Pancreas (tissue), 10 donors: ENCODE measurements at regions not wholly inside any gene's neighbourhood (a gene's known extent, or its start where the extent isn't known, plus 50 kb on each side); places are given as distances from the start of the nearest gene placed in this dataset.

ENCODE experiments used
- ATAC-seq, 4 donors: fragments of 200-7000 bp; cut with Tn5 transposase; one replicate each; pipeline versions ENCODE4 v1.8.0 to v1.9.1; 2020; ENCODE audit warnings: mild to moderate bottlenecking in 4 of 4, moderate library complexity in 4 of 4
- DNase-seq, 6 donors: peaks; one replicate each; pipeline ENCODE4 v3.0.0-alpha.2; 2020
- FAIRE-seq: peaks from 2 replicates; lab custom pipeline; 2012; peaks lifted over from hg19 to GRCh38; lab: Jason Lieb, UNC
- H3K27ac ChIP-seq, 4 donors: fragments of 200-600 bp; sonication (generic); 1 replicate in 3 of 4; 2 replicates in 1 of 4; pipeline versions ENCODE4 v1.5.0 to v1.8.0; 2020
- H3K27me3 ChIP-seq, 4 donors: fragments of 200-600 bp; one replicate each; pipeline ENCODE4 v1.8.0; 2021
- H3K36me3 ChIP-seq, 3 donors: fragments of 200-600 bp; sonication (generic) in 1 of 3; one replicate each; pipeline versions ENCODE4 v1.5.0 to v1.8.0; 2020 to 2021
- H3K4me1 ChIP-seq, 3 donors: fragments of 200-600 bp; one replicate each; pipeline ENCODE4 v1.8.0; 2021
- H3K4me3 ChIP-seq, 4 donors: fragments of 200-600 bp; sonication (generic) in 2 of 4; one replicate each; pipeline versions ENCODE4 v1.5.0 to v1.8.0; 2020 to 2021
- H3K9me3 ChIP-seq, 4 donors: fragments of 200-600 bp; one replicate each; pipeline ENCODE4 v1.8.0; 2021
- WGBS, 2 donors: extraction: QIAGEN DNeasy Blood & Tissue Kit; methylation state at CpG; one replicate each; pipeline ENCODE4 v1.1.7; 2013; 5-methylcytosine and 5-hydroxymethylcytosine counted together
- intact Hi-C, 3 donors: fragments of 100-400 bp; cut with DNase I; formaldehyde crosslinking; loops; one replicate each; pipeline versions ENCODE4 v1.11.1 to v1.14.2; 2022
- TF ChIP-seq, protein P1 (sequence below), 4 donors: fragments of 200-600 bp; sonication (generic) in 3 of 4; IDR thresholded peaks; one replicate each; pipeline versions ENCODE4 v1.5.0 to v1.8.0; 2021; ENCODE audit warnings: antibody characterized with exemption in 4 of 4
- donor health status: healthy with polysubstance abuse.
- donor health status: DM: no; HTN: no; CAD: no; lungs with moderate emphysema.
- donor health status: DM: no; HTN: no; CAD: no.
- donor health status: control.
- donor health status: control.
- donor health status: Bipolar disorder and iron deficiency.
- donor health status: DM: yes; HTN: yes; CAD: no.
- donor health status: DM: no; HTN: no; CAD: no.
- donor health status: DM: no; HTN: no; CAD: no.
- donor health status: DM: yes; HTN: yes; CAD: no.

DNA sequence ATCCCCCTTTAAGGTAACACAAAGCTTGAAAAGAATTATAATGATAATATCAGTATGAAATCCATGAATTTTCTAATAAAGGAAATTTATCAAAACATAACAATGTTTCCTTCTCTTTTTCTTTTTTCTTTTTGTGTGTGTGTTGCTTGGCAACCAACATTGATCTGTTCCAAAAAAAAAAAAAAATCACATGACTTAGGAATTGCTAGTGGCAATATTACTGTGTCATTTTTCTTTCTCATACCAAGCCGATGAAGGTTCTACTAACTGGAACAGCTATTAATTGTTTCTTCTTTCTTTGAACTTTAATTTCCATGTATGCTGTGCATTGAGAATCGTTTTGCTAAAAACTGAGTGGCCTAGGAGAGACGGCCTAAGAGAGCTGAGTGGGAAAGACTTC, 317.7 kb upstream of the ONECUT1 start:
- TF ChIP-seq, protein P1, sequence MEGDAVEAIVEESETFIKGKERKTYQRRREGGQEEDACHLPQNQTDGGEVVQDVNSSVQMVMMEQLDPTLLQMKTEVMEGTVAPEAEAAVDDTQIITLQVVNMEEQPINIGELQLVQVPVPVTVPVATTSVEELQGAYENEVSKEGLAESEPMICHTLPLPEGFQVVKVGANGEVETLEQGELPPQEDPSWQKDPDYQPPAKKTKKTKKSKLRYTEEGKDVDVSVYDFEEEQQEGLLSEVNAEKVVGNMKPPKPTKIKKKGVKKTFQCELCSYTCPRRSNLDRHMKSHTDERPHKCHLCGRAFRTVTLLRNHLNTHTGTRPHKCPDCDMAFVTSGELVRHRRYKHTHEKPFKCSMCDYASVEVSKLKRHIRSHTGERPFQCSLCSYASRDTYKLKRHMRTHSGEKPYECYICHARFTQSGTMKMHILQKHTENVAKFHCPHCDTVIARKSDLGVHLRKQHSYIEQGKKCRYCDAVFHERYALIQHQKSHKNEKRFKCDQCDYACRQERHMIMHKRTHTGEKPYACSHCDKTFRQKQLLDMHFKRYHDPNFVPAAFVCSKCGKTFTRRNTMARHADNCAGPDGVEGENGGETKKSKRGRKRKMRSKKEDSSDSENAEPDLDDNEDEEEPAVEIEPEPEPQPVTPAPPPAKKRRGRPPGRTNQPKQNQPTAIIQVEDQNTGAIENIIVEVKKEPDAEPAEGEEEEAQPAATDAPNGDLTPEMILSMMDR (IDR thresholded peaks at IDR 0.05), result no peak
- Histone ChIP-seq H3K27me3 (no peaks in the 10 kb centered on the region), H3K9me3 (no peaks in the 10 kb centered on the region), H3K27ac (no peak overlapping the region), H3K36me3 (no peaks in the 10 kb centered on the region), H3K4me3 (no peak overlapping the region), H3K4me1 (no peaks in the 10 kb centered on the region)
- ATAC-seq (peak in 1 of 4 donors; percentile 39), DNase-seq (no peak), FAIRE-seq (no peak)
- intact Hi-C loops, result no loop called here
- WGBS, 2 donors, result 47 to 59% methylated on average over 3 of the region's 3 CpGs

DNA sequence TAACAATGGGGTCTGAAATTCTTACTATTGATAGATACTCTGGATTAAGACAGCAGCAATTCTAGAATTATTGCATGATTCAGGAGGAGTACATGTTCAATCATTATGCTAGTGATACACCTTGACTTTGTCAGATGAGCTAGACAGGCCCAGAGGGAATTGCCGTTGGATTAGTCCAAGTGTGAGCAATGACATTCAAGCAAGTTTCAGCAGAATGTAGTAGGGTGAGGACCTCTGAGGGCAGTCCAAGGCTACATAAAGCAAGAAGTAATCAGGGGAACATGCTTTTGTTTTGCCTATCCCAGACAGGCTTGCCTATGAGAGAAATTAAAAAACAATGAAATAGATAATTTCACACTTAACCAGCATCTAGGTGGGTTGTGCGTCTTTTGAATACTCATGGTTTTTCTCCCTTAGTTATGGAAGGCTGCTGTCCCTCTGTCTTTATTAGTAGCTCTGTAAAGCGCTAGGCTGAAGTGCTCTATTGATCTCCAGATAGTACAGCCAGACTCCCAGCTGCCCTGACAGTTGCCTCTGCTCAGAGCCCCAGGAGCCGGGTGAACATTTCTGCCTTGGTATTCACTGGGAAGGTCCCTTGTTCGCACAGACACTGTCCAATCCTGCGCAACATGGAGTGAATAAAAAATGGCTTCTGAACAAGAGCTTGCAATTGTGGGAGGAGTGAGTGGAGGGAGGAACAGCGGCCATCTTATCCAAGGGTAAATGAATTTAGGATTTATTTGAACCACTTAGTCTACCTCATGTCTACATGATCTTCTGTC, 316.6 kb upstream of the ONECUT1 start:
- ATAC-seq, result no peak
- no peak overlapping the region for H3K27ac ChIP-seq
- 93 to 96% methylated on average over 7 of the region's 7 CpGs for WGBS, 2 donors
- no peaks in the 10 kb centered on the region for H3K36me3 ChIP-seq
- H3K4me3 ChIP-seq, result no peak overlapping the region
- H3K4me1 ChIP-seq, result no peaks in the 10 kb centered on the region
- FAIRE-seq, result no peak
- TF ChIP-seq, protein P1 (IDR thresholded peaks at IDR 0.05), result no peak
- intact Hi-C loops, result no loop called here
- no peaks in the 10 kb centered on the region for H3K9me3 ChIP-seq
- H3K27me3 ChIP-seq, result no peaks in the 10 kb centered on the region
- no peak for DNase-seq

DNA sequence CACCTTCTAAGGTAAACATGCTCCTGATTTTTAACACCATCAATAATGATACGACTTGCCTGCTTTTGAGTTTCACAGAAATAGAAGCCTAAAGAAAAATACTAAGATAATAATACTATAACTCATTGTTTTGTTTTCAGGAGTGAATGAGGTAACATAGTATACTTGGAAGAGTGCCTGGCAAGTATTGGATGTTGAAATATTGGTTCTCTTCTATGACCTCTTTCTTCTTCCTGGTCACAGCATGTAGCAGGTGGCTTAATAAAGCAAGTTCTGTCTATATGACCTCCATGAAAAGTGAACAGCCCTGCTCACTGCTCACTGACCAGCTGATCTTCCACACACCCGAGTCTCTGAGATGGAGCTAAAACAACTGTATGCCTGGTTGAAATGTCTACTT, 312.3 kb upstream of the ONECUT1 start:
- TF ChIP-seq, protein P1 (IDR thresholded peaks at IDR 0.05), result no peak
- Histone ChIP-seq H3K36me3 (no peaks in the 10 kb centered on the region), H3K4me3 (no peak overlapping the region), H3K27ac (no peak overlapping the region), H3K27me3 (no peaks in the 10 kb centered on the region), H3K9me3 (no peaks in the 10 kb centered on the region), H3K4me1 (no peaks in the 10 kb centered on the region)
- intact Hi-C loops, result no loop called here
- WGBS, 2 donors, result 50 to 62% methylated on average over 2 of the region's 2 CpGs
- FAIRE-seq (no peak), ATAC-seq (peak in 3 of 4 donors; percentile 43 to 64 (median 51)), DNase-seq (no peak)

DNA sequence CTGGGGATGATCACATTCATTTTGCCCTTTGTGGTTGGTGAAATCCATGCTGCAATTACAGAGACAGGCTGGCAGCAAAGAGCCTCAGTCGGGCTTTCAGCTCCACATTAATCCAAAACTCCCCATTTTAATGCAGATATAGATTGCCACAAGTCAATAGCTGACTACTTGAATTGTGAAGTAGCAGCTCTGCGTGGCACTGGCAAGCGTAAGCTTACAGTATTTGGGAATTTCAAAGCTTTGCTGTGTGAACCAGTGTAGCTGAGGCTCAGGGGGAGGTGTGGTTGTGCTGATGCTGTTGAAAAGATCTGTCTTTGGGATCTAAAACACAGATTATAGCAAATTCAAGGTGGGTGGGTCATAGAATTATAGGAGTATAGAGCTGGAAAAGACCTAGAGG, 290.3 kb upstream of the ONECUT1 start:
- H3K4me3 ChIP-seq, result no peak overlapping the region
- DNase-seq (no peak), ATAC-seq (no peak), FAIRE-seq (no peak)
- no peaks in the 10 kb centered on the region for H3K27me3 ChIP-seq
- intact Hi-C loops, result no loop called here
- WGBS, 2 donors, result 85 to 89% methylated on average over 3 of the region's 3 CpGs
- no peaks in the 10 kb centered on the region for H3K4me1 ChIP-seq
- H3K27ac ChIP-seq, result no peak overlapping the region
- no peaks in the 10 kb centered on the region for H3K36me3 ChIP-seq
- TF ChIP-seq, protein P1 (IDR thresholded peaks at IDR 0.05), result no peak
- no peaks in the 10 kb centered on the region for H3K9me3 ChIP-seq

DNA sequence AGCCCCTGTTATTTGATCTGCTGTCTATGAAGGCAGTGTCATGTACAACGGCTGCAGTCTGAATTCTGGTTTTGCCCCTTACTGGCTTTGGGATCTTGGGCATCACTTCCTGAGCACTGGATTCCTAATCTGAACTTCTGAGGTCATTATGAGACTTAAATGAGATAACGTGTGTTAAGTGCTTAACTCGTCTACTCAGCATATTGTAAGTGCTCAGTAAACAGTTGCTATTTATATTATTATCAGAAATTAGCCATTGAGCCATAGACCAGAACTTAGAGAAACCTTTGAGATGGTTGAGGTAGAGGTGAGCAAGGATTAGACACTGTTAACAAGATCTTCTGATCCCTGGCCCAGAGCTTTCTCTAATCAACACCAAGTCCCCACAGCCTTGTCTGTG, 284.1 kb upstream of the ONECUT1 start:
- no peak for DNase-seq
- Histone ChIP-seq H3K9me3 (no peaks in the 10 kb centered on the region), H3K4me3 (no peak overlapping the region), H3K27ac (no peak overlapping the region), H3K27me3 (no peaks in the 10 kb centered on the region), H3K4me1 (peaks cover 0 to 11% (median 4%) of the 10 kb centered on the region in 3 donors), H3K36me3 (no peaks in the 10 kb centered on the region)
- WGBS, 2 donors, result 58 to 61% methylated on average over 3 of the region's 3 CpGs
- intact Hi-C loops, result loop anchor here in 1 of 3 donors (10.0 kb wide), 1 partner anchor 279 kb away; the partner anchor contains the start of gene ONECUT1
- no peak for ATAC-seq
- FAIRE-seq, result no peak
- TF ChIP-seq, protein P1 (IDR thresholded peaks at IDR 0.05), result no peak
